Panc1 (cell line): ENCODE measurements at regions not wholly inside any gene's neighbourhood (a gene's known extent, or its start where the extent isn't known, plus 50 kb on each side); places are given as distances from the start of the nearest gene placed in this dataset.

ENCODE experiments used
- POLR2AphosphoS5 ChIP-seq: IDR thresholded peaks from 2 replicates; pipeline ENCODE4 v1.6.1; 2012; ENCODE audit warnings: mild to moderate bottlenecking, low read depth, low read length, moderate library complexity
- REST ChIP-seq, 2 experiments: IDR thresholded peaks; 2 replicates each; pipeline ENCODE4 v1.6.1; 2011 to 2012; ENCODE audit warnings: low read depth in 2 of 2, control low read depth in 1 of 2, low read length in 1 of 2, mild to moderate bottlenecking in 1 of 2, moderate library complexity in 1 of 2; ENCODE audit not compliant: insufficient read depth in 1 of 2
- SIN3A ChIP-seq: IDR thresholded peaks from 2 replicates; pipeline ENCODE4 v1.6.1; 2012; ENCODE audit warnings: low read depth, mild to moderate bottlenecking, low read length, moderate library complexity, borderline replicate concordance; ENCODE audit not compliant: insufficient read depth
- TCF7L2 ChIP-seq: IDR thresholded peaks from 2 replicates; pipeline ENCODE4 v1.6.1; 2011; ENCODE audit warnings: mild to moderate bottlenecking, low read depth, low read length, inconsistent platforms
- TF ChIP-seq, protein P1 (sequence below): fragments of 450-650 bp; IDR thresholded peaks from 2 replicates; pipeline ENCODE4 v1.5.1; 2017; ENCODE audit warnings: mild to moderate bottlenecking

DNA sequence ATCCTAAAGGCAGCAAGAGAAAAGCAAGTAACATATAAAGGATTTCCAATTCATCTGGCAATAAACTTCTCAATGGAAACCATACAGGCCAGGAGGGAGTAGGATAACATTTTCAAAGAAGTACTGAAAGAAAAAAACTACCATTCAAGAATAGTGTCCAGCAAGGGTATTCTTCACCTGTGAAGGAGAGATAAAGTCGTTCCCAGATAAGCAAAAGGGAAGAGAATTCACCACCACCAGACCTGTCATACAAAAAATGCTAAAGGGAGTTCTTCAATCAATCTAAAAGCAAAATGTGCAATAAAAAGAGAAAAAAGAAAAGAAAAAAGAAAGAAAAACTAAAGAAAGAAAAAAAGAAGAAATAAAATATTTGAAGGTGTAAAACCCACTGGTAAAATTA, 228.9 kb upstream of the AMIGO2 start:
- TF ChIP-seq, protein P1, sequence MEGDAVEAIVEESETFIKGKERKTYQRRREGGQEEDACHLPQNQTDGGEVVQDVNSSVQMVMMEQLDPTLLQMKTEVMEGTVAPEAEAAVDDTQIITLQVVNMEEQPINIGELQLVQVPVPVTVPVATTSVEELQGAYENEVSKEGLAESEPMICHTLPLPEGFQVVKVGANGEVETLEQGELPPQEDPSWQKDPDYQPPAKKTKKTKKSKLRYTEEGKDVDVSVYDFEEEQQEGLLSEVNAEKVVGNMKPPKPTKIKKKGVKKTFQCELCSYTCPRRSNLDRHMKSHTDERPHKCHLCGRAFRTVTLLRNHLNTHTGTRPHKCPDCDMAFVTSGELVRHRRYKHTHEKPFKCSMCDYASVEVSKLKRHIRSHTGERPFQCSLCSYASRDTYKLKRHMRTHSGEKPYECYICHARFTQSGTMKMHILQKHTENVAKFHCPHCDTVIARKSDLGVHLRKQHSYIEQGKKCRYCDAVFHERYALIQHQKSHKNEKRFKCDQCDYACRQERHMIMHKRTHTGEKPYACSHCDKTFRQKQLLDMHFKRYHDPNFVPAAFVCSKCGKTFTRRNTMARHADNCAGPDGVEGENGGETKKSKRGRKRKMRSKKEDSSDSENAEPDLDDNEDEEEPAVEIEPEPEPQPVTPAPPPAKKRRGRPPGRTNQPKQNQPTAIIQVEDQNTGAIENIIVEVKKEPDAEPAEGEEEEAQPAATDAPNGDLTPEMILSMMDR = no peak
- TF ChIP-seq POLR2AphosphoS5 (no peak), TCF7L2 (no peak), REST (IDR thresholded peaks at IDR 0.05; ENCODE audit: insufficient read depth in 1 of 2, low read depth in 2 of 2, low read length in 1 of 2) (no peak), SIN3A (no peak)
